Gastroesophageal sphincter (tissue), 3 donors: ENCODE measurements at regions not wholly inside any gene's neighbourhood (a gene's known extent, or its start where the extent isn't known, plus 50 kb on each side); places are given as distances from the start of the nearest gene placed in this dataset.

Experiments
- EP300 ChIP-seq: sonication (generic); formaldehyde crosslinking; IDR thresholded peaks from one replicate; pipeline ENCODE4 v1.6.1; 2017; ENCODE audit warnings: antibody characterized with exemption, mild to moderate bottlenecking
- POLR2A ChIP-seq, 2 donors: fragments of 450-650 bp; IDR thresholded peaks; one replicate each; pipeline ENCODE4 v1.6.1; 2017; ENCODE audit warnings: antibody characterized with exemption in 2 of 2, mild to moderate bottlenecking in 2 of 2, moderate library complexity in 1 of 2
- POLR2AphosphoS5 ChIP-seq: sonication (generic); formaldehyde crosslinking; IDR thresholded peaks from one replicate; pipeline ENCODE4 v1.6.1; 2017; ENCODE audit warnings: antibody characterized with exemption
- TF ChIP-seq, protein P1 (sequence below), 4 experiments: fragments of 200-600 bp in 2 of 4; fragments of 450-650 bp in 2 of 4; sonication (generic) in 1 of 4; IDR thresholded peaks; one replicate each; pipeline ENCODE4 v1.5.1; 2017 to 2019; ENCODE audit warnings: antibody characterized with exemption in 4 of 4, mild to moderate bottlenecking in 2 of 4, moderate library complexity in 2 of 4

DNA sequence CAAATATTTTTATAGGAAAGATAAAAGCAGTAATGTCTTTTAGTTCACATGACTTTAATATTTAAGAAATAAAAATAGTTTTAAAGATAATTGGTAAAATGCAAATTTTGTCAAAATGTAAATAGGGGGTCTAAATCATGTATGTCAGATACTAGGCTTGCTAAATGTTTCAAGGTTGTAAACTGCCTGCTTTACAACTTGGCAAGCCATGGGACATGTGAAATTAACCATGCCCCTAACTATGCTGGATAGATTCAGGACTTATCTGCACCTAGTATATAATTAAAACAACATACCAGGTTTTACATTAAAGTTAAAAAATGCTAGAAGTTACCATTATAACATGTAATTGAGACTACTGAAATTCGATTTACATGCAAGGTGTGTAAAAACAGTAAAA, 537.3 kb upstream of the MIS18BP1 start:
- TF ChIP-seq EP300 (no peak), POLR2A (IDR thresholded peaks at IDR 0.05) (no peak), POLR2AphosphoS5 (no peak)
- TF ChIP-seq, protein P1, sequence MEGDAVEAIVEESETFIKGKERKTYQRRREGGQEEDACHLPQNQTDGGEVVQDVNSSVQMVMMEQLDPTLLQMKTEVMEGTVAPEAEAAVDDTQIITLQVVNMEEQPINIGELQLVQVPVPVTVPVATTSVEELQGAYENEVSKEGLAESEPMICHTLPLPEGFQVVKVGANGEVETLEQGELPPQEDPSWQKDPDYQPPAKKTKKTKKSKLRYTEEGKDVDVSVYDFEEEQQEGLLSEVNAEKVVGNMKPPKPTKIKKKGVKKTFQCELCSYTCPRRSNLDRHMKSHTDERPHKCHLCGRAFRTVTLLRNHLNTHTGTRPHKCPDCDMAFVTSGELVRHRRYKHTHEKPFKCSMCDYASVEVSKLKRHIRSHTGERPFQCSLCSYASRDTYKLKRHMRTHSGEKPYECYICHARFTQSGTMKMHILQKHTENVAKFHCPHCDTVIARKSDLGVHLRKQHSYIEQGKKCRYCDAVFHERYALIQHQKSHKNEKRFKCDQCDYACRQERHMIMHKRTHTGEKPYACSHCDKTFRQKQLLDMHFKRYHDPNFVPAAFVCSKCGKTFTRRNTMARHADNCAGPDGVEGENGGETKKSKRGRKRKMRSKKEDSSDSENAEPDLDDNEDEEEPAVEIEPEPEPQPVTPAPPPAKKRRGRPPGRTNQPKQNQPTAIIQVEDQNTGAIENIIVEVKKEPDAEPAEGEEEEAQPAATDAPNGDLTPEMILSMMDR (IDR thresholded peaks at IDR 0.05): no peak
